Tibial artery (tissue), 4 donors: ENCODE measurements at regions not wholly inside any gene's neighbourhood (a gene's known extent, or its start where the extent isn't known, plus 50 kb on each side); places are given as distances from the start of the nearest gene placed in this dataset.

Experiments
- DNase-seq, 2 donors: peaks; one replicate each; pipeline ENCODE4 v3.0.0-alpha.2; 2019
- H3K27ac ChIP-seq, 2 donors: fragments of 200-600 bp; sonication (generic) in 1 of 2; 1 replicate in 1 of 2; 2 replicates in 1 of 2; pipeline ENCODE4 v1.5.1; 2018 to 2019; ENCODE audit warnings: mild to moderate bottlenecking in 1 of 2
- H3K27me3 ChIP-seq, 2 donors: fragments of 200-600 bp; sonication (generic) in 1 of 2; one replicate each; pipeline versions ENCODE4 v1.5.1 to v1.6.0; 2016 to 2019
- H3K36me3 ChIP-seq, 3 donors: fragments of 200-600 bp; sonication (generic) in 2 of 3; one replicate each; pipeline ENCODE4 v1.5.1; 2016 to 2019; ENCODE audit warnings: mild to moderate bottlenecking in 2 of 3
- H3K4me1 ChIP-seq, 4 donors: fragments of 200-600 bp; sonication (generic) in 2 of 4; 1 replicate in 3 of 4; 2 replicates in 1 of 4; pipeline ENCODE4 v1.5.1; 2016 to 2019
- H3K4me3 ChIP-seq, 2 donors: fragments of 200-600 bp; sonication (generic) in 1 of 2; 1 replicate in 1 of 2; 2 replicates in 1 of 2; pipeline ENCODE4 v1.5.1; 2018 to 2019; ENCODE audit warnings: mild to moderate bottlenecking in 2 of 2
- H3K9me3 ChIP-seq, 3 donors: fragments of 200-600 bp; sonication (generic) in 1 of 3; one replicate each; pipeline ENCODE4 v1.5.1; 2016 to 2019
- CTCF ChIP-seq, 2 experiments: fragments of 200-600 bp in 1 of 2; fragments of 450-650 bp in 1 of 2; IDR thresholded peaks; one replicate each; pipeline ENCODE4 v1.5.1; 2017 to 2019; ENCODE audit warnings: antibody characterized with exemption in 2 of 2, mild to moderate bottlenecking in 1 of 2, moderate library complexity in 1 of 2
- intact Hi-C: fragments of 100-400 bp; cut with DNase I; formaldehyde crosslinking; loops from one replicate; pipeline ENCODE4 v1.15.0; 2023; ENCODE audit warnings: low total_unique reads

- DNase-seq, result no peak
- intact Hi-C loops, result no loop called here
- no peak overlapping the region for H3K4me3 ChIP-seq
Measured at GRCh38 chr11:91404344-91404743, 820.3 kb upstream of the FAT3 start.

GRCh38 chr11:91397134-91397468, 827.5 kb upstream of the FAT3 start:
- TF ChIP-seq CTCF (IDR thresholded peaks at IDR 0.05), result no peak
- Histone ChIP-seq H3K4me3 (no peak overlapping the region), H3K9me3 (peaks cover 0 to 4% (median 0%) of the 10 kb centered on the region in 3 donors), H3K27me3 (no peaks in the 10 kb centered on the region), H3K27ac (no peak overlapping the region), H3K36me3 (no peaks in the 10 kb centered on the region), H3K4me1 (no peaks in the 10 kb centered on the region)
- no peak for DNase-seq
- intact Hi-C loops, result no loop called here

More at GRCh38 chr11:91404344-91404743, 820.3 kb upstream of the FAT3 start:
- H3K27me3 ChIP-seq, result no peaks in the 10 kb centered on the region
- peaks cover 0 to 4% (median 0%) of the 10 kb centered on the region in 3 donors for H3K9me3 ChIP-seq
- H3K4me1 ChIP-seq, result no peaks in the 10 kb centered on the region
- H3K27ac ChIP-seq, result no peak overlapping the region
- H3K36me3 ChIP-seq, result no peaks in the 10 kb centered on the region
- no peak for TF ChIP-seq CTCF (IDR thresholded peaks at IDR 0.05)

- intact Hi-C loops, result no loop called here
- no peak for TF ChIP-seq CTCF (IDR thresholded peaks at IDR 0.05)
- no peak for DNase-seq
Measured at GRCh38 chr11:91396236-91397133, 828.1 kb upstream of the FAT3 start.

GRCh38 chr11:91394727-91395414, 829.7 kb upstream of the FAT3 start:
- no peaks in the 10 kb centered on the region for H3K27me3 ChIP-seq
- no peaks in the 10 kb centered on the region for H3K36me3 ChIP-seq
- intact Hi-C loops, result no loop called here
- no peak for TF ChIP-seq CTCF (IDR thresholded peaks at IDR 0.05)
- no peak overlapping the region for H3K27ac ChIP-seq
- no peaks in the 10 kb centered on the region for H3K9me3 ChIP-seq
- no peak for DNase-seq
- no peaks in the 10 kb centered on the region for H3K4me1 ChIP-seq
- H3K4me3 ChIP-seq, result no peak overlapping the region

More at GRCh38 chr11:91396236-91397133, 828.1 kb upstream of the FAT3 start:
- Histone ChIP-seq H3K27ac (no peak overlapping the region), H3K4me3 (no peak overlapping the region), H3K36me3 (no peaks in the 10 kb centered on the region), H3K9me3 (peaks cover 0 to 1% (median 0%) of the 10 kb centered on the region in 3 donors), H3K27me3 (no peaks in the 10 kb centered on the region), H3K4me1 (no peaks in the 10 kb centered on the region)

GRCh38 chr11:91394073-91394726, 830.4 kb upstream of the FAT3 start:
- intact Hi-C loops, result no loop called here
- Histone ChIP-seq H3K36me3 (no peaks in the 10 kb centered on the region), H3K4me3 (no peak overlapping the region), H3K4me1 (no peaks in the 10 kb centered on the region), H3K27me3 (no peaks in the 10 kb centered on the region), H3K9me3 (no peaks in the 10 kb centered on the region), H3K27ac (no peak overlapping the region)
- DNase-seq, result no peak
- TF ChIP-seq CTCF (IDR thresholded peaks at IDR 0.05), result no peak
